ENCODE measurements at regions not wholly inside any gene's neighbourhood (a gene's known extent, or its start where the extent isn't known, plus 50 kb on each side); places are given as distances from the start of the nearest gene placed in this dataset.

DNA sequence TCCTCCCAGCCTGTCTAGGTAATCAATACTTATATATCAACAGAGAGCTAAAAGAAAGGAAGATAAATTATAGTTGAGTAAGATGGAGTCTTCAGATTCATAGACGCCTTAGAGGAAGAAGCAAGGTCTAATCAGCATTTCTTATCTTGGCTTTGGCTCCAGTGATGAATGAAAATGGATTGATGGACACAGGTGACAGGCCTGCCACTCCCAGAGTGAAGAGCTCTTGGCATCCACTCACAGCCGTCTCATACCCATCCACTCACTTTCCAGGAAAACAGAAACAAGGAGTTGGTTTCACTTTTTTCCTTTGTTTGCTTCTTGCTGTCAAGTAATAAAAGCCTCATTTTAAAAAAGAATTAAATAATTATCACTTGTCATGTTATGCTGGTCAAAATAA lies 168.2 kb downstream of the MFSD1 start:
- DNase-seq (ENCODE audit: low read depth, low spot score) = no peak

DNA sequence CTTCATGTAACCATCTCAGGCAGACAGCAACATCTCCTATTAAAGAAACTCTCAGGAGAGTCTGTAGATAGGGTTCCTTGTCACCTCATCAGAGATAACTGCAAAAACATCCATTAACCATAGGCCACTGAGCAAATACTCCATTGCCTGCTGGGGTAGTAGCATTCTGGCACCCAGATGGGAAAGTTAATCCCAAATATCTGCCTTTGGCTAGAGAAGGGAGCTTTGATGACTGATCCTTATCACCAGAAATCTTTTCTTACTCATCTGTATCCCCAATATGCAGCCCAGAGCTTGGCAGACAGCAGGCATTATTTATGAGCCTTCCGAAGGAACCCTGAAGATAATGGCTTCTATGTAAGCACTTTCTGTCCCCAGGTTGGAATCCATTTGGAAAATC lies 173.1 kb downstream of the MFSD1 start:
- DNase-seq (ENCODE audit: low read depth, low spot score) = no peak

DNA sequence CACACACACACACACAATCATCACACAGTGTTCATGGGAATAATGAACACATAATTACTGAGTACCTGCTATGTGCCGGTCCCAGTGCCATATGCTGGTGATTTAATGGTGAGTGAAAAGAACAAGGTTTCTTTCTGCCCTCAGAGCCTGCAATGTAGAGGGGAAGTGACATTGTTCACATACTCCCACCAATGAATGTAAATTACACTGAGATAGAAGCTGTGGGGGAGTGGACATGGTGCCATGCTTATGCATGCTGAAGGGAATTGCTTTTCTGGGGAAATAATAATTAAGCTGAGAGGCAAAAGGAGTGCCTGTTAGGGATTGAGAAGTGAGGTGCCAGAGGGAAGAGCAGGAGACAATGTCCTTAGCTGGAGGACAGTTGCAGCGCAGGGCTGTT lies 175.1 kb downstream of the MFSD1 start:
- no peak for DNase-seq (ENCODE audit: low read depth, low spot score)

DNA sequence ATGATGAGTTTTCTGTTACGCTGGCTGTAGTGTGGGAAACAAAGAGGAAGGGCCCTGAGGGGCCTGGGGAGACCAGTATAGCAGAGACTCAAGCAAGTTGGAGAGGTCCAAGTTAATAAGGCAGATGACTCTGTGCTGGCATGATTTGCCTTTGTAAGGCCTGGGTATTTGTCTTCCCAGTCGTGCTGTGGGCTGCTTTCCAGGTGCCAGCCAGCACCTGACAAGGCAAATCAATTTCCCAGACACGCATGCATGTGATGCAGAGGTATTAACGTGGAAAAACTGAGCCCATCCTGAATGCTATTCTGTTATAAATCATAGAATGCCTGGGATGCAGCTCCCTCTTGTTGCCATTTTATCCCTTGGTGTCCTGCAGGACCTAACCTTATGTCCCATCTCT lies 175.6 kb downstream of the MFSD1 start:
- no peak for DNase-seq (ENCODE audit: low read depth, low spot score)

DNA sequence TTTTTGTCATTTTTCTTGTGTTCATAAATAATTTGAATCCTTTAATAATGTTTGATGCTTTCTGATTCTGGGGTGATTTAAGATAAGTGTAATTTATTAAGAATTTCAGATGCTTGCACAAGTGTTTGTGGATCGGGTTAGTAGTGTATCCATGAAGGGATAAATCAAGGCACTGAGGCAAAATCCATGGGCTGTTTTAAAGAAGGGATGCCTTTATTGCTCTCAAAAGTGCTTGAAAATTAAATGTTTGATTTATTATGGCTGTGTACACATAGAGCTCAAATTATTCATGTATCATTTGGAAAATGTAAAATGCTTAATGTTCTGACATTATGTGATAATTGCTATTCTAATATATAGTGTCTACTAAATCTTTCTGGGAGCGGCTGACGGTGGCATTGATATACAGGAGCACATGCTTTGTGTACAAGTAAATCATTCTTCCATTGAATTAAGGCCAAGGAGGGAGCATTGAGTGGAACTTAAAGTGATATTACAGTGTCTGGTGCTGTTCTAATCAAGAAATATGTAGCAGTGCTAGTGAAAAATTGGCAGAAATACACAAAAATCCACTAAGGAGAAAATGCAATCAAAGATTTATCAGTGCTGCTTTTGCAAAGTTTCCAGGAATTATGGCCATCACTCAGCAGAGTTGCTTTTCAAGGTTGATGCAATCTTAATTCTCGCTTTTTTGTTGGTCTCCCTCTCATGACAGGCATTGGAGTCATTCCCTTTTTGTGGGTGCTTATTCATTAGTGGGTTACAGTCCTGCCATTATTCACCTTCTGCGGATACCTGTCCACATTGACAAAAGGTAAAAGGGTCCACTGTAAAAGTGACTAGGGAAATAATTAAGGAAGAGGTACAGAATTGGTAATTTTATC lies 181.6 kb downstream of the MFSD1 start:
- no peak for DNase-seq (ENCODE audit: low read depth, low spot score)

DNA sequence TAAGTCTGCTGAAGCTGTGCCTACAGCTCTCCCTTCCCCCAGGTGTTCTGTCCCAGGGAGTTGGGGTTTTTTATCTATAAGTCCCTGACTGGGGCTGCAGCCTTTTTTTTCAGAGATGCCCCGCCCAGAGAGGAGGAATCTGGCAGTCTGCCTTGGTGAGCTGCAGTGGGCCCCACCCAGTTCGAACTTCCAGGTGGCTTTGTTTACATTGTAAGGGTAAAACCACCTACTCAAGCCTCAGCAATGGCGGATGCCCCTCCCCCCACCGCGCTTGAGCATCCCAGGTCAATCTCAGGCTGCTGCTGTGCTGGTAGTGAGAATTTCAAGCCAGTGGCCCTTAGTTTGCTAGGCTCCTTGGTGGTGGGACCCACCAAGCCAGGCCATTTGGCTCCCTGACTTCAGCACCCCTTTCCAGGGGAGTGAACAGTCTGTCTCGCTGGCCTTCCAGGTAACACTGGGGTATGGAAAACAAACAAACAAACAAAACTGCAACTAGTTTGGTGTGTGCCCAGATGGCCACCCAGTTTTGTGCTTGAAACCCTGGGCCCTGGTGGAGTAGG lies 189.4 kb downstream of the MFSD1 start:
- peak; percentile 80 for DNase-seq (ENCODE audit: low read depth, low spot score)

DNA sequence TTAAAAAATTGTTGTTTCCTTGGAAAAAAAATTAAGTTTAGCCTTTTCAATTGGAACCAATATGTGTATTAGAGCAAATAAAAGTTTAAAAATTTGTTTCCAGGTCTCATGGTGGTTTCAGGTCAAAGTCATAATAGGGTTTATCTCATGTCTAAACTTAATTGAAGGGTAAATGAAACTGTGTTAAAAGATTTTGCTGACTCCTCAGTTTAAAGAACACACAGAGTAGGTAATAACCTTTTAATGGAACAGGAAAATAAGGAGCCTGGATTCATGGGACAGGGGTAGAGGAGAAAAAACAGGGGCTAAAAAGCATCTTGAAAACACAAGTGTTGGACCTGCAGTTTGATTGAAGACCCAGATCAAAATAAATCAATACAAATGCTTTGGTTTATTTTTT lies 190.6 kb downstream of the MFSD1 start:
- DNase-seq (ENCODE audit: low read depth, low spot score) = no peak

DNA sequence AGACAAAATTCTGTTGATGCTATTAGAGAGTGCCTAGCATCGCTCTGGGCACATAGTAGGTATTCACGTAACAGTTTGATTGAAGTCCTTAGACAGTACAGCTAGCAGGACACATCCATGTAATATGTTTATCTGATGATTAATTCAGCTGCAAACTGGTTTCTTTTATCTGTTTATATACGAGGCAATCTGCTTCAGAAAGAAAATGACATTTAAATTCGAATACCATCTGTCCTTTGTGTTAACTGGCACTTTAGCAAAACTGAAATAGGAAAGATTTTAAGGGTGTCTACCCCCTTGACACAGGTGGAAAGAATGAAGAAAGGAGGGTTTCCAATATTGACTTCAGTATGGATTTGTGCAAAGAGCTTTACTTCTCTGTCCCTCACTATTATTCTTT lies 192.5 kb downstream of the MFSD1 start:
- no peak for DNase-seq (ENCODE audit: low read depth, low spot score)

DNA sequence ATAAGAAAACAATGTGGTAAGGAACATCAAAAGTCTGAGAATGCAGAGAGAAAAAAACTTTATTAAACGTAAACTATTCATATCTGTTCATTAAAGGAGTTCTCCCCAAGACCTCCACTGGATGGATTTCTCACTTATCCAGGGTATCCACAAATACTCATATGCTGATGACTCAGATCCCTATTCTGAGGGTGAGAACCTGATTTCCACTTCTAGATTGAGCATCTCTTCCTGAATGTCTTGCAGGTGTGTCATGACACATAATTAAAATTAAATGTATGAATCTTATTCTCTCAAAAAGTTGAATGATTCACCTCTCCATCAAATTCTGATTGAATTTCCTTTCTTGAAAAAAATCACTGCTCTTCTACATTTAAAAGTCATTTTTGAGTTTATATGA lies 199.9 kb downstream of the MFSD1 start:
- no peak for DNase-seq (ENCODE audit: low read depth, low spot score)

DNA sequence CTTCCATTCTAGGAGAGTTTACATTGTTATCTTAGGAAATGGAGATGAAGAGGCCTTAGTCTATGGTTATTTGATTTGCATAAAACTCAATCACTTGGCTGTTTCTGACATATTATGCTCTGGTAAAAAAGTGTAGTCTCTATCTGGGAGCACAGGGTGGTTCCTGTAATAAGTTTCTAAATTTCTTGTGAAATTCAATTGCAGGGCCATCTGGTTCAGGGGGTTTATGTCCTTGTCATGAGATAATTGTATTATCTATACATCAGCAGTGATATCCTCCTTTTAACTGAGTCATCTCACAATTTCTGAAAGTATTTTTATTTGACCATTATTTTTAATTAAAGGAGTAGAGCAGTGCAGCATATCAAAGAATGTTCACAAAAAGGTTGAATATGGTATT lies 203.3 kb downstream of the MFSD1 start:
- DNase-seq (ENCODE audit: low read depth, low spot score) = no peak

DNA sequence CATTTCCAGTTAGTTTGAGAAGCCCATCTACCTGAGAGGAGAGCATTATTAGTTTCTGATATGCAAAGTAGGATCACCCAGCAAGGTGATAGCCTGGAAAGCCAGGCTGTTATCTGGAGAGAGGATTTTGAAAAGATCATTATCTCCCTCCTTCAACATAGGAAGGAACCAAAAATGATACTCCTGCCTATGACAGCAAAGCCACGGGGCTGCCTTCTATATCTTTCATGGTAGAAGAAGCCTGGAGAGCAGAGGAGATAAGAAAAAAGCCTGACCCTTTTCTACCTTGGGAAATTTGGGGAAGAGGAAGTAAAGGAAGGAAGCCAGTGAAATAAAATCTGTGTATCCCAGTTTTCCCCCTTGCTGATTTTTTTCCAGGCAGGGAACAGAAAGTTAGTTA lies 205.5 kb downstream of the MFSD1 start:
- DNase-seq (ENCODE audit: low read depth, low spot score) = no peak

DNA sequence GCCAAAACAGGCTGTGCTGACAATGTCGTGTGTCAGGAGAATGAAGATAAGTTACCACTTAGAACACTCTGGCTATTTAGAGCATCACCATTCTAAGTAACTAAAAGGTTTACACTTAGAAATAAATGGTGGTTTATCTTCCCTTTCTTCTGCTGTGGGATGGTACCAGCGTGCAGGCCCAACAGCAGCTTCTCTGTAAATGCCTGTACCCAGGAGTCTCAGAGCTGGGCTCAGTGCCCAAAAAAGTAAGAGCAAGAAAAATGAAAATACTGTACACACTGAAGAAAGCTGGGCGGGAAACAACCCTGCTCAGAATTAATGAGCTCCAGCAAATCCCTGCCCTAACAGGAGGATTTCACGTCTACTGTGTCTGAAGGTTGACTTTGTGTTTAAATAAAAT lies 206.5 kb downstream of the MFSD1 start:
- DNase-seq (ENCODE audit: low read depth, low spot score) = no peak

DNA sequence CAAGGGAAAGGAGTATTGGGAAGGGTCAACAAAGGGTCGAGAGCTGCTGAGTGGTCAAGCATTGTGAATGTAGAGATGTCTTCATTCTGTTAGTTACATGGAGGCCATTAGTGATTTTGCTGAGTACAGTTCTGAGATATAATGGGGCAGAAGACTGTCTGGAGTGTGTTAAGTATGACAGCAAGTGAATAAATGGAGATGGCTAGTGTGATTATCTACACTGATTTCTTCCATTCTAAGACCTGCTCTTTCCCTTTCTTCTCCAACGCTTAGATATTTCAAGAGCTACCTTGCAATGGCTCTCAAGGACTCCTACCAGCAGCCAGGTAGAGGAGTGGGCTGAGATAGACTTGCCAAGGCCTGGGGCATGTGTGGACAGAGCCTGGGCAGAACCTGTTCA lies 216.5 kb downstream of the MFSD1 start:
- no peak for DNase-seq (ENCODE audit: low read depth, low spot score)

DNA sequence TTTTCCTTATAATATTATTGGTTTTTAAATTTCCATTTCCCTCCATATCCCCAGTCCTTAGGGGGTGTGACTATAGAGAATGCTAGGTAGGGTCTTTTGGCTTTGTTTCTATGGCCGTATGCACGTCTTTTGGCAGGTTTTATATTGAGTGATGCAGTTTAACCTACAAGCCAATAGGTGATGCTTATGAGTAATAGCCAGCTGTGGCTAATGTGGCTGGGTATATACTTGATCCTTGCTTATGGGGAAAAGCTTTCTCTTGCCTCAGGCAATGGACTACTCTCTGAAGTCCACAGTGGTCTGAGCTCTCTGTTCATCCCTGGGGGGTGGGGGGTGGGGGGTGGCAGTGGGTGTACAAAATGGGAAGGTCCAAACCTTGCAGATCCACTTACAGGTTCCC lies 223.9 kb downstream of the MFSD1 start:
- DNase-seq (ENCODE audit: low read depth, low spot score) = no peak

DNA sequence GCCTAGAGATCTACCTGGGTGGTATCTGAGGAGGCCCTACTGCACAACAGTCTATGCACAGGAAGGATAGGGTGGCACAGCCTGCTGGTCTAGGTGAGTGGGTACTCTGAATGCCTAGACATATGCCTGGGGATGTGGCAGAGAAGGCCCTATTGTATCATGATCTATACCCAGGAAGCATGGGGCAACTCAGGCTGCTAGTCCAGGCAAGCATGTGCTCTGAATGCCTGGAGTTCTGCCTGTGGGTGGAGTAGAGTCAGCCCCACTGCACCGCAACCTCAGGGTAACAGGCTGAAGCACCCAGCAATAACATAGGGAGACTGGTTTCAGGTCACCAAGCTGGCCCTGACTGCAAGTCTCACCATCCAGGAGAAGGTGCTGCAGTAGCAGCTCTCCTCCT lies 224.7 kb downstream of the MFSD1 start:
- no peak for DNase-seq (ENCODE audit: low read depth, low spot score)

DNA sequence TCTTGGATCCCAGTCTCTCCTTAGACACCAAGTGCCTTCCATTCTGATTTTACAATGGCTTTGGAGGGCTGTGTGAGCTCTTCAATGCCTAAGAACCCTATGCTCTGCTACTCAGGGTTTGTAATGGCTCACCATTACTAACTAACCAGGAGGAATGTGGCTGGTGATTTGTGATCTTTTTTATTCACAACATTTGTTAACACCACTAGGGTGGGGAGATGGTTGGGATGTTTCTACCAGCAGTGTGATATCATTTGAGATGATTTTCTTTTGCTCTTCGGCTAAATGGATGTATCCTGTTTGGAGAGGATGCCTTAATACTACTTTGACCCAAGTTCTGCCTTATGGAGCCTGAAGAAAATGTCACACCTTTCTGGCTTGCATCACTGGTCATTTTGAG lies 226.9 kb downstream of the MFSD1 start:
- no peak for DNase-seq (ENCODE audit: low read depth, low spot score)

DNA sequence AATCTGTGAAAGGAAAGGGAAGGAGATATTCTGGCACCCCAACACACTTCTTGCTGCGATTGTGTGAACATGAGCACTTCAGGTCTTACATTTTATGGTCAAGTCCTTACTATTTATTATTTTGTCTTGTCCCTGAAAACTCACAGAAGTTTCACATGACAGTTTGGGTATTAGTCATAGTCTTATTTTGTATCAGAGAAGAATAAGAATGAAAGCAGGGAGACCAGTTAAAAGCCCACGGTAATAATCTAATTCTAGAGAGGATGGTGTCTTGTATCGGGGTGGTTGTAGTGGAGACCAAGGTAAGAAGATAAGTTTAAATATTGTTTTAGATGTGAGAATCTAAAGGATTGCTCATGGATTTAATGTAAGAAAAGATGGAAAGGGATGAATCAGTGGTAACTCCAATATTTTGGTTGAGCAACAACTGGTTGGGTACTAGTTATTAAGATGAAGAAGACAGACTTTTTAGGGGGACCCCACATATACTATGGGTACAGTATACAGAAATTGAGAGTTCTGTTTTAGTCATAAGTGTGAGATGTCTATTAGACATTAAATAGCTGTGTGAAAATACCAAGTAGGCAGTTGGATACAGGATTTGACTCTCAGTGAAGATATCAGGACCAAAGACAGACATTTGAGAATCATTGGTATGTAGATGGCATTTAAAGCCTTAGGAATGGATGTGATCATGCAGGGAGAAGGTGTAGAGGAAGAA lies 227.6 kb downstream of the MFSD1 start:
- no peak for DNase-seq (ENCODE audit: low read depth, low spot score)

DNA sequence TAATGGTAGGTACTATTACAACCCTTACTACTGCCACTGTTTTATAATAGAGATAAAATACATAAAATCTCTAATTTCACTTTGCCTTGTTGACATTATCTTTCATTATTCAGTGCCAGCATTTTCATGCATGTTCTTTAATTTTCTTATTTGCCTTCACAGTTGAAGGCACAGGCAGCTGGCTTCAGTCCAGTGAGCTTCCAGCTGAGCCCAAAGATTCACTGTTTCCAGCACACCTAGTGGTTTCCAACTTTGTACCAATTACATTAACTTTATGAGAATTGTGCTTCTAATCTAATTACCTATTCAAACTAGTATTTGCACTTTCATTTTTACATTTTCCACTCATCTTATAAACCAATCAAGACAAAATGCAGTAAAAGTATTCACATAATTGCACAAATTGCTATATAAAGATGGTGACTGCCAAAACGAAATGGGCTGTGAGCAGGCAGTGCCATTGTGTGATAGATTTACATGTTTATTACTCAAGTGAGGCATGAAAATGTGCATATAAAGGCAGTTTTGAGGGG lies 228.3 kb downstream of the MFSD1 start:
- no peak for DNase-seq (ENCODE audit: low read depth, low spot score)

DNA sequence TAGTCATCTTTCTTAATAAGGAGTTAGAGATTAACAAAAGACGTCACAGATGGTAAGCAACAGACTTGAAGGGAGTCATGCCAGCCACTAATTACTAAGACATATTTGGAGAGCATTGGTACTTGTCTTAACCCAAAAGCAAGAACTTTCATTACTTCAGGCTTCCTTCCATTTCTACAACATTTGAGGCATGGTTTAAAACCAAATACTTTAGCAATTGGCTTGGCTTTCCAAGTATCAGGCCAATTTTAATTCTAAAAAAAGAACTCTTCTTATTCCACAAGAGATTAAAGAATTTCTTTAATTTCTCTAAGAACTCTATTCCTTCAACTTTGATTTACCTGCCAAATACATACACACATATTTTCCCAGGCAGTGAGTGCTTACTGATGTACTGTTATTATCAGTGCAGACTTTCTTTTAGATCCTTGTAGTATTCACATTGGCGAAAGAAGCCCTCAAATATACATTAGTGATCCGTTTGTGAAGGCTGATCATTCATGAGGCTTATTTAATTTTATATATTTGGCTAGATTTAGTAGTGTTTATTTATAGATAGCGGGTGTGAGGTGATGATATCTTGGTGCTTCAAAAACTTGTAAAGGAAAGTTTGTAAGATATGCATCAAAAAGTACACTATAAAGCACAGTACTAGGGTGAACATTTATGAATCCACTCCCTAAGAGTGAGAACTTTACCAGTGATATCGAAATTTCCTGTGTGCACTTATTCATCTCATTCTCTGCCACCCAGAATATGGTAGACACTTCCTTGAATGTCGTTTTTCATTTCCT lies 229.2 kb downstream of the MFSD1 start:
- no peak for DNase-seq (ENCODE audit: low read depth, low spot score)

DNA sequence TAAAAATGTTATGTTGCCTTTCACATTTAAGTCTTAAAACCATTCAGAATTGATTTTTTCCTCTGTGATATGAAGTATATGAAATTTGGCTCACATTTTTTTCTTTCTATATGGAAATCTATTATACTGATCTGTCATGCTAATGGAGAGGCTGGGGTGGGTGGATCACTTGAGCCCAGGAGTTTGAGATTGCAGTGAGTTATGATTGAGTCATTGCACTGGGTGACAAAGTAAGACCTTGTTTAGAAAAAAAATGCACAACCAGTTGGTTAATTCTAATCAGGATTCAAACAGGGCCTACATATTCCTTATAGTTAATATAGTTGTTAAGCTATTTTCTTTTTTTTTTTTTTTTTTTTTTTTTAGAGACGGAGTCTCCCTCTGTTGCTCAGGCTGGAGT lies 230.5 kb downstream of the MFSD1 start:
- no peak for DNase-seq (ENCODE audit: low read depth, low spot score)

DNA sequence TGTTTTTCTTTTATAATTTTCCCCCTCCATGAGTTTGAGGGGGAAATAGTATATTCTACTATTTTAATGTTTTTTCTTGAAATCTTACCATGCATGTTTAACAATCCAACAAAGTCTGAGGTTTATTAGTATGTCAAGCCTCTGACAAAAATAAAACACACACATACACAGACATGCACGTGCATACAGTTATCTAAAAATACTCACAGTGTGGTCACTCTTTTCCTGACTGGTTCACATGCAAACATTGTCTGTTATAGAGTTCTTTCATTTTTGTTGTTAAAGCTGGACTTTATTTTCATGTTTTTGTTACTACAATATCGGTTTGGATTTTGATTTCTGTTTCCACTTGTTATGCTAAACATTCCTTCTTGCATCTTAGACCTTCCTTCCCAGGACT lies 236.6 kb downstream of the MFSD1 start:
- no peak for DNase-seq (ENCODE audit: low read depth, low spot score)

DNA sequence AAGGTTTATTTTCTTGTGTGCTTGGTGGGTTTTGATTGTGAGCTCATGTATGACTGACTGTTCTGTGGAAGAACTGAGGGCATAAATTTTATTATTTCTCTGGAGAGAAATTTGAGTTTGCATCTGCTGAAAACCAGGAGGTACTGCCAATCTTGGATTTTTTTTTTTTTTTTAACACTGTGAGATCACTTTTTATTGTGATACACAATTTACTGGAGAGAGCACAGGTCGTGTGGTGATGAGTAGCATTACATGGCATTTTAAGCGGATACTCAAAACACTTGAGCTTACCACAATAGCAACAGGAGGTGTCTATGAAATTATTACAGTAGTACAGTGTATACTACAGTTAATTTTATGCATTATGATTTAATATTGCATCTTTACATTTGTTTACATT lies 237.4 kb downstream of the MFSD1 start:
- DNase-seq (ENCODE audit: low read depth, low spot score) = no peak
